Transverse colon (tissue), 3 donors: ENCODE measurements at regions not wholly inside any gene's neighbourhood (a gene's known extent, or its start where the extent isn't known, plus 50 kb on each side); places are given as distances from the start of the nearest gene placed in this dataset.

Experiments used
- POLR2A ChIP-seq: fragments of 450-650 bp; IDR thresholded peaks from one replicate; pipeline ENCODE4 v1.6.1; 2016; ENCODE audit warnings: antibody characterized with exemption, mild to moderate bottlenecking, moderate library complexity
- TF ChIP-seq, protein P1 (sequence below), 5 experiments: fragments of 200-600 bp in 3 of 5; fragments of 450-650 bp in 2 of 5; sonication (generic) in 3 of 5; IDR thresholded peaks; 1 replicate in 2 of 5; 2 replicates in 3 of 5; pipeline ENCODE4 v1.5.1; 2016 to 2017; ENCODE audit warnings: antibody characterized with exemption in 5 of 5, inconsistent platforms in 3 of 5, mild to moderate bottlenecking in 2 of 5, moderate library complexity in 1 of 5

DNA sequence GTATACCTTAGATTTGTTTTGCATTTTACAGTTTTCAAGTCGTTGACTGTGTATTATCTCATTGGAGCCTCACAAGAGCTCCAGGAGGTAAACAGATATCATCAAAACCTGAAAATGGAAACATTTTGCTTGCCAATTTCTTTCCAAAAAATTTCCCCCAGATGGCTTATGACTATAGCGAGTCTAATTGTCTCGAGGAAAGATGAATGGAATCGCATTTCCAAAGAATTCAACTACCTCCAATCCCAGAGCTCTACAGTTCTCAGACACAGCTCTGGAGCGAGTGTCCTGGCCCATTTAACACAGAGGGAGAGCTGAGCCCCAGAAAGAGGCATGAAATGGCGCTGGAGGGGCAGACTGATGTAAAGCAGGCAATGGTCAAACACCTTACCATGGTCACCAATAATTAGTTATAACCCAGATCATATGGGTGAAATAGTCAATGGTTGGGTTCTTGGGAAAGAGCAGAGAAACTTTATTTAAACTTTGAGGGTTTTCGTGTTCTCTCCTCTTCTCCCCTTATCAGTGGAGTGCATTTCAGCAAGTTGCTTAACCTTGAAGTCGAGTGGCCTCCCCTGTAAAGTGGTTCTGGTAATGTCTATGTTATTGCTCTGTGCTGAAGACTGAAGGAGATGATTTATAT lies 168.2 kb downstream of the ZDHHC21 start:
- TF ChIP-seq POLR2A: no peak
- TF ChIP-seq, protein P1, sequence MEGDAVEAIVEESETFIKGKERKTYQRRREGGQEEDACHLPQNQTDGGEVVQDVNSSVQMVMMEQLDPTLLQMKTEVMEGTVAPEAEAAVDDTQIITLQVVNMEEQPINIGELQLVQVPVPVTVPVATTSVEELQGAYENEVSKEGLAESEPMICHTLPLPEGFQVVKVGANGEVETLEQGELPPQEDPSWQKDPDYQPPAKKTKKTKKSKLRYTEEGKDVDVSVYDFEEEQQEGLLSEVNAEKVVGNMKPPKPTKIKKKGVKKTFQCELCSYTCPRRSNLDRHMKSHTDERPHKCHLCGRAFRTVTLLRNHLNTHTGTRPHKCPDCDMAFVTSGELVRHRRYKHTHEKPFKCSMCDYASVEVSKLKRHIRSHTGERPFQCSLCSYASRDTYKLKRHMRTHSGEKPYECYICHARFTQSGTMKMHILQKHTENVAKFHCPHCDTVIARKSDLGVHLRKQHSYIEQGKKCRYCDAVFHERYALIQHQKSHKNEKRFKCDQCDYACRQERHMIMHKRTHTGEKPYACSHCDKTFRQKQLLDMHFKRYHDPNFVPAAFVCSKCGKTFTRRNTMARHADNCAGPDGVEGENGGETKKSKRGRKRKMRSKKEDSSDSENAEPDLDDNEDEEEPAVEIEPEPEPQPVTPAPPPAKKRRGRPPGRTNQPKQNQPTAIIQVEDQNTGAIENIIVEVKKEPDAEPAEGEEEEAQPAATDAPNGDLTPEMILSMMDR (IDR thresholded peaks at IDR 0.05): no peak
